Testis (tissue), 2 donors: ENCODE measurements at regions not wholly inside any gene's neighbourhood (a gene's known extent, or its start where the extent isn't known, plus 50 kb on each side); places are given as distances from the start of the nearest gene placed in this dataset.

ENCODE experiments used
- CTCF ChIP-seq, 3 experiments: fragments of 450-650 bp in 2 of 3; fragments of 200-600 bp in 1 of 3; sonication (generic) in 1 of 3; IDR thresholded peaks; one replicate each; pipeline ENCODE4 v1.5.1; 2016 to 2019; ENCODE audit warnings: antibody characterized with exemption in 3 of 3, mild to moderate bottlenecking in 2 of 3, moderate library complexity in 1 of 3
- POLR2A ChIP-seq: fragments of 450-650 bp; IDR thresholded peaks from one replicate; pipeline ENCODE4 v1.6.1; 2017; ENCODE audit warnings: antibody characterized with exemption, mild to moderate bottlenecking, moderate library complexity

- no peak for TF ChIP-seq CTCF (IDR thresholded peaks at IDR 0.05)
- TF ChIP-seq POLR2A = no peak
Observed at GRCh38 chr3:106822204-106822603, 555.0 kb upstream of the CCDC54 start.
